C1 segment of cervical spinal cord (tissue), 14 donors: ENCODE measurements at regions not wholly inside any gene's neighbourhood (a gene's known extent, or its start where the extent isn't known, plus 50 kb on each side); places are given as distances from the start of the nearest gene placed in this dataset.

Source experiments
- DNase-seq, 14 donors: peaks; one replicate each; lab custom pipeline; 2025; lab: John Stamatoyannopoulos, UW

GRCh38 chr4:180557950-180558349, 1685.3 kb upstream of the TENM3 start:
- no peak for DNase-seq

- DNase-seq, result no peak
Observed at GRCh38 chr4:180558427-180558826, 1684.8 kb upstream of the TENM3 start.

GRCh38 chr4:180560896-180561295, 1682.3 kb upstream of the TENM3 start:
- no peak for DNase-seq

GRCh38 chr4:180564026-180564425, 1679.2 kb upstream of the TENM3 start:
- DNase-seq, result no peak

GRCh38 chr4:180564448-180564847, 1678.8 kb upstream of the TENM3 start:
- no peak for DNase-seq

- DNase-seq, result no peak
Observed at GRCh38 chr4:180565856-180566431, 1677.3 kb upstream of the TENM3 start.

GRCh38 chr4:180566492-180566891, 1676.7 kb upstream of the TENM3 start:
- DNase-seq, result no peak

GRCh38 chr4:180567080-180567479, 1676.1 kb upstream of the TENM3 start:
- no peak for DNase-seq

GRCh38 chr4:180571516-180572055, 1671.6 kb upstream of the TENM3 start:
- DNase-seq, result no peak

GRCh38 chr4:180578175-180578574, 1665.0 kb upstream of the TENM3 start:
- DNase-seq, result no peak

- DNase-seq, result no peak
Observed at GRCh38 chr4:180581061-180581460, 1662.1 kb upstream of the TENM3 start.

GRCh38 chr4:180587379-180587778, 1655.8 kb upstream of the TENM3 start:
- DNase-seq, result no peak

- no peak for DNase-seq
Observed at GRCh38 chr4:180589575-180589974, 1653.6 kb upstream of the TENM3 start.

GRCh38 chr4:180596888-180597483, 1646.2 kb upstream of the TENM3 start:
- no peak for DNase-seq

GRCh38 chr4:180598281-180598680, 1644.9 kb upstream of the TENM3 start:
- no peak for DNase-seq

GRCh38 chr4:180603791-180604190, 1639.4 kb upstream of the TENM3 start:
- no peak for DNase-seq

GRCh38 chr4:180610324-180610723, 1632.9 kb upstream of the TENM3 start:
- DNase-seq, result no peak

GRCh38 chr4:180615746-180616145, 1627.5 kb upstream of the TENM3 start:
- no peak for DNase-seq

GRCh38 chr4:180617196-180617595, 1626.0 kb upstream of the TENM3 start:
- no peak for DNase-seq

- no peak for DNase-seq
Observed at GRCh38 chr4:180618396-180618795, 1624.8 kb upstream of the TENM3 start.

- DNase-seq, result no peak
Observed at GRCh38 chr4:180619440-180619839, 1623.8 kb upstream of the TENM3 start.

GRCh38 chr4:180622254-180622653, 1620.9 kb upstream of the TENM3 start:
- no peak for DNase-seq

GRCh38 chr4:180625653-180626052, 1617.5 kb upstream of the TENM3 start:
- DNase-seq, result no peak
